ENCODE measurements at regions not wholly inside any gene's neighbourhood (a gene's known extent, or its start where the extent isn't known, plus 50 kb on each side); places are given as distances from the start of the nearest gene placed in this dataset.

GRCh38 chr9:95645579-95645978 lies 128.8 kb upstream of the PTCH1 start:
- Histone ChIP-seq H3K36me3 (ENCODE audit: control insufficient read depth in 2 of 2, insufficient read depth in 1 of 2, low read length in 2 of 2) (no peaks in the 10 kb centered on the region), H3K27ac (ENCODE audit: extremely low read depth, low read depth, low read length) (no peak overlapping the region), H3K4me1 (ENCODE audit: control insufficient read depth, insufficient read depth, low read length) (no peaks in the 10 kb centered on the region), H3K4me3 (ENCODE audit: low read depth, low read length) (no peak overlapping the region), H3K9me3 (ENCODE audit: control insufficient read depth, insufficient read depth, low read depth, low read length) (no peaks in the 10 kb centered on the region)
- ChIA-PET CTCF (no interaction called here), POLR2A (no interaction called here)
- no peak for TF ChIP-seq ZBTB44 (tag by site-specific recombination; IDR thresholded peaks at IDR 0.05)
- TF ChIP-seq ZNF416 (tag by site-specific recombination; IDR thresholded peaks at IDR 0.05) = peak; percentile 83; the same call in 1 of the 2 replicates

- ChIA-PET POLR2A (no interaction called here), CTCF (interaction anchor here (1.2 kb wide), 1 partner anchor 92 kb away, joined by 3 read pairs; no protein-coding TSS in a partner anchor)
- no peaks in the 10 kb centered on the region for H3K9me3 ChIP-seq (ENCODE audit: control insufficient read depth, insufficient read depth, low read depth, low read length)
- no peak overlapping the region for H3K4me3 ChIP-seq (ENCODE audit: low read depth, low read length)
- TF ChIP-seq ZNF558 (tag by site-specific recombination; IDR thresholded peaks at IDR 0.05) = no peak
- TF ChIP-seq PRDM1 (tag by site-specific recombination; IDR thresholded peaks at IDR 0.05) = no peak
- TF ChIP-seq ZSCAN23 (tag by site-specific recombination; IDR thresholded peaks at IDR 0.05) = no peak
- TF ChIP-seq BCL11B (tag by site-specific recombination; IDR thresholded peaks at IDR 0.05; ENCODE audit: low read depth) = no peak
- TF ChIP-seq ZNF155 (tag by site-specific recombination; IDR thresholded peaks at IDR 0.05) = no peak
- peak; percentile 15; the same call in 1 of the 2 replicates for TF ChIP-seq OSR2 (tag by site-specific recombination; IDR thresholded peaks at IDR 0.05)
- no peak for TF ChIP-seq MEIS1 (CRISPR knock-in tag; IDR thresholded peaks at IDR 0.05; ENCODE audit: borderline replicate concordance)
- H3K36me3 ChIP-seq (ENCODE audit: control insufficient read depth in 2 of 2, insufficient read depth in 1 of 2, low read length in 2 of 2) = no peaks in the 10 kb centered on the region
- no peaks in the 10 kb centered on the region for H3K4me1 ChIP-seq (ENCODE audit: control insufficient read depth, insufficient read depth, low read length)
- H3K27ac ChIP-seq (ENCODE audit: extremely low read depth, low read depth, low read length) = no peak overlapping the region
Measured at GRCh38 chr9:95644377-95644776, 127.6 kb upstream of the PTCH1 start.

- CTCF ChIA-PET = interaction anchor here (1.2 kb wide), 1 partner anchor 92 kb away, joined by 3 read pairs; no protein-coding TSS in a partner anchor
- TF ChIP-seq ZNF423 (tag by site-specific recombination; IDR thresholded peaks at IDR 0.05) = no peak
- TF ChIP-seq ZEB2 (tag by site-specific recombination; IDR thresholded peaks at IDR 0.05) = no peak
- TF ChIP-seq HOXD13 (CRISPR knock-in tag; IDR thresholded peaks at IDR 0.05; ENCODE audit: borderline replicate concordance) = no peak
- TF ChIP-seq SETDB1 (IDR thresholded peaks at IDR 0.05; ENCODE audit: insufficient read length, low read length) = no peak
- 0 out of 2 replicates have a peak, but pooled peaks have one; percentile 27 for TF ChIP-seq PRDM6 (tag by site-specific recombination; IDR thresholded peaks at IDR 0.05)
- Histone ChIP-seq H3K4me3 (ENCODE audit: low read depth, low read length) (no peak overlapping the region), H3K4me1 (ENCODE audit: control insufficient read depth, insufficient read depth, low read length) (no peaks in the 10 kb centered on the region), H3K9me3 (ENCODE audit: control insufficient read depth, insufficient read depth, low read depth, low read length) (no peaks in the 10 kb centered on the region), H3K27ac (ENCODE audit: extremely low read depth, low read depth, low read length) (no peak overlapping the region), H3K36me3 (ENCODE audit: control insufficient read depth in 2 of 2, insufficient read depth in 1 of 2, low read length in 2 of 2) (no peaks in the 10 kb centered on the region)
- POLR2A ChIA-PET = no interaction called here
Measured at GRCh38 chr9:95643619-95644018, 126.8 kb upstream of the PTCH1 start.

- POLR2A ChIA-PET = no interaction called here
- no peaks in the 10 kb centered on the region for H3K9me3 ChIP-seq (ENCODE audit: control insufficient read depth, insufficient read depth, low read depth, low read length)
- no peaks in the 10 kb centered on the region for H3K4me1 ChIP-seq (ENCODE audit: control insufficient read depth, insufficient read depth, low read length)
- no peak overlapping the region for H3K27ac ChIP-seq (ENCODE audit: extremely low read depth, low read depth, low read length)
- CTCF ChIA-PET = no interaction called here
- no peaks in the 10 kb centered on the region for H3K36me3 ChIP-seq (ENCODE audit: control insufficient read depth in 2 of 2, insufficient read depth in 1 of 2, low read length in 2 of 2)
- no peak overlapping the region for H3K4me3 ChIP-seq (ENCODE audit: low read depth, low read length)
- TF ChIP-seq ZNF239 (tag by site-specific recombination; IDR thresholded peaks at IDR 0.05) (no peak), CTCF (tag by site-specific recombination; IDR thresholded peaks at IDR 0.05) (no peak), ZNF311 (tag by site-specific recombination; IDR thresholded peaks at IDR 0.05; ENCODE audit: borderline replicate concordance) (no peak), ZFHX2 (tag by site-specific recombination; conservative IDR thresholded peaks at IDR 0.05) (no peak), ZNF580 (tag by site-specific recombination; IDR thresholded peaks at IDR 0.05) (no peak), ZNF561 (tag by site-specific recombination; IDR thresholded peaks at IDR 0.05; ENCODE audit: borderline replicate concordance) (no peak), ZNF692 (tag by site-specific recombination; IDR thresholded peaks at IDR 0.05) (no peak)
Measured at GRCh38 chr9:95642189-95642588, 125.4 kb upstream of the PTCH1 start.
